CD4-positive, alpha-beta memory T cell (primary cell): ENCODE measurements at regions not wholly inside any gene's neighbourhood (a gene's known extent, or its start where the extent isn't known, plus 50 kb on each side); places are given as distances from the start of the nearest gene placed in this dataset.
"Not testable (repeated sequence)": the region's sequence is repeated elsewhere in the genome, so short reads cannot be mapped to it uniquely, and the experiment has no call there.

Source experiments
- CTCF ChIA-PET: fragments of 350-600 bp; sonication (Branson Sonifier 250); formaldehyde crosslinking; loops from one replicate; lab custom pipeline; 2021; ENCODE audit warnings: inconsistent platforms; ENCODE audit not compliant: partially characterized antibody; lab: Charles Lee
- POLR2A ChIA-PET: fragments of 350-600 bp; sonication (Branson Sonifier 250); formaldehyde crosslinking; loops from one replicate; lab custom pipeline; 2021; ENCODE audit not compliant: partially characterized antibody; lab: Charles Lee
- DNase-seq, 5 donors: peaks; one replicate each; pipeline versions ENCODE4 v3.0.0 to v3.0.0-alpha.2; 2020 to 2022; ENCODE audit warnings: mixed read lengths in 1 of 5
- H3K27ac ChIP-seq: one replicate; pipeline ENCODE4 v1.7.0; 2013; ENCODE audit warnings: low read depth, low read length
- H3K27me3 ChIP-seq: 2 replicates; pipeline ENCODE4 v1.7.0; 2013; ENCODE audit warnings: mild to moderate bottlenecking, low read length, moderate library complexity; ENCODE audit not compliant: insufficient read depth
- H3K36me3 ChIP-seq: 2 replicates; pipeline ENCODE4 v1.7.0; 2013; ENCODE audit warnings: mild to moderate bottlenecking, low read length, moderate library complexity; ENCODE audit not compliant: insufficient read depth
- H3K4me1 ChIP-seq: 2 replicates; pipeline ENCODE4 v1.7.0; 2013; ENCODE audit warnings: mild to moderate bottlenecking, low read length, moderate library complexity; ENCODE audit not compliant: insufficient read depth
- H3K4me3 ChIP-seq, 2 donors: one replicate each; pipeline ENCODE4 v1.7.0; 2013; ENCODE audit warnings: low read length in 2 of 2, mild to moderate bottlenecking in 1 of 2
- H3K9me3 ChIP-seq, 2 donors: one replicate each; pipeline ENCODE4 v1.7.0; 2013; ENCODE audit warnings: low read length in 2 of 2, control low read depth in 1 of 2; ENCODE audit not compliant: control insufficient read depth in 1 of 2
- H3K27ac Mint-ChIP-seq, 7 donors: one replicate each; pipeline ENCODE4 v1.8.0; 2020 to 2021; ENCODE audit warnings: mixed read lengths in 7 of 7, mild to moderate bottlenecking in 6 of 7, inconsistent platforms in 3 of 7, moderate library complexity in 3 of 7
- H3K27me3 Mint-ChIP-seq, 2 donors: one replicate each; pipeline ENCODE4 v1.8.0; 2020 to 2021; ENCODE audit warnings: mixed read lengths in 2 of 2
- H3K36me3 Mint-ChIP-seq, 2 donors: one replicate each; pipeline ENCODE4 v1.8.0; 2020 to 2021; ENCODE audit warnings: mixed read lengths in 2 of 2, inconsistent platforms in 1 of 2, mild to moderate bottlenecking in 1 of 2
- H3K4me1 Mint-ChIP-seq, 4 donors: one replicate each; pipeline ENCODE4 v1.8.0; 2020 to 2021; ENCODE audit warnings: mixed read lengths in 4 of 4, mild to moderate bottlenecking in 1 of 4
- H3K4me3 Mint-ChIP-seq, 8 donors: one replicate each; pipeline ENCODE4 v1.8.0; 2020 to 2021; ENCODE audit warnings: mixed read lengths in 8 of 8, mild to moderate bottlenecking in 7 of 8, moderate library complexity in 6 of 8, inconsistent platforms in 3 of 8
- H3K9me3 Mint-ChIP-seq, 8 donors: one replicate each; pipeline ENCODE4 v1.8.0; 2020 to 2021; ENCODE audit warnings: mixed read lengths in 8 of 8, mild to moderate bottlenecking in 5 of 8, inconsistent platforms in 3 of 8, moderate library complexity in 1 of 8
- intact Hi-C: fragments of 100-400 bp; cut with micrococcal nuclease; formaldehyde crosslinking; loops from one replicate; pipeline ENCODE4 v1.15.1; 2023

DNA sequence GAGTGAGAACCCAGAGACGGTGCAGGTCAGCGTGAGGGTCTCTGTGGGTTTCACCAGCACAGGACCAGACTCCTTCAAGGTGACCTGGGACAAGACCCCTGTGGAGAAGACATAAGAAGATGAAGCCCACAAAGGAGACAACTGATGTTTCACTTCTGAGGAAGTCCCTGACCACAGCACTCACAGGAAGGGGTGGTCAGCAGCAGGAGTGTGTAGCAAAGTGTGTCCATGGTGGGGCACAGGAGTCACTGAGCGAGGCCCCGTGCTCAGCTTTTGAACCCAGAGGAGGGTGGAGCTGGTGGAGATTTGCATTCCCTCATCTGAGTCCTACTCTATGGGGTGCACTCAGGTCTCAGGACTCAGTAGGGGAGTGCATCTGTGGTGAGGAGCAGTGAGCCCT lies 775.2 kb downstream of the TMEM121 start:
- H3K36me3 Mint-ChIP-seq, H3K4me3 ChIP-seq, POLR2A ChIA-PET, H3K36me3 ChIP-seq, H3K27ac ChIP-seq, H3K27me3 ChIP-seq, DNase-seq, H3K9me3 ChIP-seq: not testable (repeated sequence)
- Mint-ChIP-seq H3K9me3 (peaks cover 0 to 12% (median 0%) of the 10 kb centered on the region in 8 donors), H3K27me3 (peaks cover 16 to 20% of the 10 kb centered on the region in 2 donors), H3K27ac (peak overlapping the region in 2 of 7 donors; percentile 45 to 47), H3K4me3 (peak overlapping the region in 2 of 8 donors; percentile 16 to 23), H3K4me1 (peaks cover 10 to 16% (median 12%) of the 10 kb centered on the region in 4 donors)
- CTCF ChIA-PET: interaction anchor here (1.5 kb wide), 1 partner anchor 37 kb away, joined by 3 read pairs; no protein-coding TSS in a partner anchor
- intact Hi-C loops: loop anchor here (10.0 kb wide), 1 partner anchor 73 kb away; no protein-coding TSS in a partner anchor
- H3K4me1 ChIP-seq: peaks cover 11% of the 10 kb centered on the region

DNA sequence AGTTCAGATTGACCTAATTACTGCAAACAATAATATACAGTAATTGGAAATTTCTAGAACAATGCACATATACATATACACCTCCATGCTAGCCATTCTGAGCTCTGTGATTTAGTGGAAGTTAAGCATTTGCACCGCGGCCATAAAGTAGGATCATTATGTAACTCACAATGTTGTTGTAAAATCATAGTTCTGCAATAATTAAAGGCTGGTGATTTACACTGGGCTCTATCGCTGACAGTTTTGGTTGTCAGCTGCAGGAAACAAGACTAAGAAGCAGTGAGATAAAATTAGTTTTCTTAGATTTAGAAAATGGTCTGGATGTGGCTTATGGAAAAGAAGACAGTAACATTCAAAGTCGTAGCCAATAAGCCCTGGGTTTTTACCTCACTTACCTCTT lies 776.3 kb downstream of the TMEM121 start:
- ChIA-PET CTCF (no interaction called here), POLR2A (no interaction called here)
- Mint-ChIP-seq H3K9me3 (peaks cover 0 to 8% (median 0%) of the 10 kb centered on the region in 8 donors), H3K4me3 (no peak overlapping the region), H3K36me3 (no peaks in the 10 kb centered on the region), H3K4me1 (peaks cover 10 to 16% (median 12%) of the 10 kb centered on the region in 4 donors), H3K27me3 (peaks cover 10 to 16% of the 10 kb centered on the region in 2 donors), H3K27ac (no peak overlapping the region)
- DNase-seq: no peak
- no peaks in the 10 kb centered on the region for H3K9me3 ChIP-seq
- H3K4me3 ChIP-seq: no peak overlapping the region
- no peak overlapping the region for H3K27ac ChIP-seq
- intact Hi-C loops: loop anchor here (10.0 kb wide), 1 partner anchor 72 kb away; no protein-coding TSS in a partner anchor
- H3K4me1 ChIP-seq: peaks cover 11% of the 10 kb centered on the region
- no peaks in the 10 kb centered on the region for H3K36me3 ChIP-seq
- no peaks in the 10 kb centered on the region for H3K27me3 ChIP-seq

DNA sequence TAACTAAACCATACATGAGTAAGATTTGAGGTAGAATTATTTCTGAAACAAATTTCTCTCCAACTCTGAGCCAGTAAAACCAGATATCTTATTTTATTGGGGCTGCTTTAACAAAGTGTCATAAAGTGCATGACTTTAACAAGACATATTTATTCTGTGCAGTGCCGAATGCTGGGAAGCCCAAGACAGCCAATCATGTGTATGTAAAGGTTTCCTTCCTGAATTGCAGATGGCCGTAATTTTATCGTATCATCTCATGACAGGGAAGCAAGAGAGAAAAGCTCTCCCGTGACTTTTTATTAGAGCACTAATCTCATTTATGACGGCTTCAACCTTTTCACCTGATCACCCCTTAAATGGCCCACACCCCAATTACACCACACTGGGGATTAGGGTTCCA lies 777.9 kb downstream of the TMEM121 start:
- peaks cover 2 to 16% of the 10 kb centered on the region in 2 donors for H3K27me3 Mint-ChIP-seq
- H3K27me3 ChIP-seq: no peaks in the 10 kb centered on the region
- peaks cover 0 to 5% (median 0%) of the 10 kb centered on the region in 8 donors for H3K9me3 Mint-ChIP-seq
- H3K36me3 Mint-ChIP-seq: peaks cover 0 to 2% of the 10 kb centered on the region in 2 donors
- ChIA-PET CTCF (no interaction called here), POLR2A (no interaction called here)
- H3K27ac ChIP-seq: no peak overlapping the region
- H3K4me1 Mint-ChIP-seq: peaks cover 10 to 20% (median 13%) of the 10 kb centered on the region in 4 donors
- peaks cover 11% of the 10 kb centered on the region for H3K4me1 ChIP-seq
- H3K36me3 ChIP-seq: no peaks in the 10 kb centered on the region
- no peak overlapping the region for H3K27ac Mint-ChIP-seq
- no peaks in the 10 kb centered on the region for H3K9me3 ChIP-seq
- H3K4me3 ChIP-seq: no peak overlapping the region
- no peak for DNase-seq
- intact Hi-C loops: loop anchor here (10.0 kb wide), 1 partner anchor 71 kb away; no protein-coding TSS in a partner anchor
- H3K4me3 Mint-ChIP-seq: no peak overlapping the region

DNA sequence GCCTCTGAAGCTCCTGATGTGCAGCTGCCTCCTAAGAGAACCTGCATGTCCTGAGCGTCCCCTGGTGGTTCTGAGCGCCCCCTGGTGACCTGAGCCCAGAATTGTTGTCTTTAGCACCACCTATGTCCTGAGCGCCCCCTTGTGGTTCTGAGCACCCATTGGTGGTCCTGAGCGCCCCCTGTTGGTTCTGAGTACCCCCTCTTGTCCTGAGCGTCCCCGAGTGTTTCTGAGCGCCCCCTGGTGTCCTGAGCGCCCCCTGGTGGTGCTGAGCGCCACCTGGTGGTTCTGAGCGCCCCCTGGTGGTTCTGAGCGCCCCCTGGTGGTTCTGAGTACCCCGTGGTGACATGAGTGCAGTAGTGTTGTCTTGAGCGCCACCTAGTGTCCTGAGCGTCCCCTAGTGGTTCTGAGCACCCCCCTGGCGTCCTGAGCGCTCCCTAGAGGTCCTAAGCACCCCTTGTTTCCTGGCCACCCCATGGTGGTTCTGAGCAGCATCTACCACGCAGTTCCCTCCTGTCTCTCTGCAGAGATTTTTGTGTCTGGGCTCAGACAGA lies 782.5 kb downstream of the TMEM121 start:
- POLR2A ChIA-PET: no interaction called here
- intact Hi-C loops: loop anchor here (10.0 kb wide), 1 partner anchor 66 kb away; no protein-coding TSS in a partner anchor
- DNase-seq: peak; percentile 56 to 79 (median 68)
- peaks cover 4 to 29% of the 10 kb centered on the region in 2 donors for H3K27me3 Mint-ChIP-seq
- H3K27me3 ChIP-seq: no peaks in the 10 kb centered on the region
- no peaks in the 10 kb centered on the region for H3K36me3 ChIP-seq
- H3K9me3 ChIP-seq: no peaks in the 10 kb centered on the region
- peak overlapping the region in 5 of 7 donors; percentile 62 to 97 (median 91) for H3K27ac Mint-ChIP-seq
- no peak overlapping the region for H3K4me3 ChIP-seq
- peaks cover 0 to 7% (median 0%) of the 10 kb centered on the region in 4 donors for H3K4me1 Mint-ChIP-seq
- H3K4me1 ChIP-seq: no peaks in the 10 kb centered on the region
- peaks cover 0 to 7% (median 0%) of the 10 kb centered on the region in 8 donors for H3K9me3 Mint-ChIP-seq
- peak overlapping the region in 5 of 8 donors; percentile 4 to 71 (median 33) for H3K4me3 Mint-ChIP-seq
- CTCF ChIA-PET: interaction anchor here (0.9 to 1.2 kb wide), 6 partner anchors 10 to 66 kb away, joined by 3 to 6 read pairs (median 4); no protein-coding TSS in a partner anchor
- no peak overlapping the region for H3K27ac ChIP-seq
- H3K36me3 Mint-ChIP-seq: peaks cover 0 to 2% of the 10 kb centered on the region in 2 donors

DNA sequence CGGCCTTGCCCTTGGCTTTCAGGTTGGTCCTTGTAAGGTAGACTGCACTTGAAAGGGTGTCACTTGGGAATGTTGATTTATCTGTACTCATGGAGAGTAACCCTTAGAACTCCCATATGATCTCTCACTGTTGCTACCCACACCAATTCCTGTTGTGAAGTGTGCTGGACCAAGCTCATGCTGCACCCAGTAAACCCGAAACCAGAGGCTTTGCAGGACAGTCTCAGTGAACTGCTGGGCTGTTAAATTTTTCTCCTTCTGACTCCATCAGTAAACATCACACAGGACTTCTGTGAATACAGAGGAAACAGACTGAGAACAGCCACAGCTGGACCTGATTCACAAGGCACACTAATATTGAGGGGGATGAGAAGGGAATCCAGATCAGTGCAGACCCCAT lies 783.0 kb downstream of the TMEM121 start:
- no peak overlapping the region for H3K4me3 ChIP-seq
- H3K4me1 Mint-ChIP-seq: peaks cover 0 to 7% (median 0%) of the 10 kb centered on the region in 4 donors
- H3K27ac ChIP-seq: no peak overlapping the region
- H3K9me3 ChIP-seq: no peaks in the 10 kb centered on the region
- ChIA-PET POLR2A (no interaction called here), CTCF (no interaction called here)
- no peak for DNase-seq
- peaks cover 4 to 31% of the 10 kb centered on the region in 2 donors for H3K27me3 Mint-ChIP-seq
- peaks cover 0 to 2% of the 10 kb centered on the region in 2 donors for H3K36me3 Mint-ChIP-seq
- H3K9me3 Mint-ChIP-seq: peaks cover 0 to 7% (median 0%) of the 10 kb centered on the region in 8 donors
- intact Hi-C loops: loop anchor here (10.0 kb wide), 1 partner anchor 65 kb away; no protein-coding TSS in a partner anchor
- no peak overlapping the region for H3K4me3 Mint-ChIP-seq
- no peaks in the 10 kb centered on the region for H3K4me1 ChIP-seq
- no peaks in the 10 kb centered on the region for H3K36me3 ChIP-seq
- H3K27me3 ChIP-seq: no peaks in the 10 kb centered on the region
- H3K27ac Mint-ChIP-seq: peak overlapping the region in 2 of 7 donors; percentile 92 to 97

DNA sequence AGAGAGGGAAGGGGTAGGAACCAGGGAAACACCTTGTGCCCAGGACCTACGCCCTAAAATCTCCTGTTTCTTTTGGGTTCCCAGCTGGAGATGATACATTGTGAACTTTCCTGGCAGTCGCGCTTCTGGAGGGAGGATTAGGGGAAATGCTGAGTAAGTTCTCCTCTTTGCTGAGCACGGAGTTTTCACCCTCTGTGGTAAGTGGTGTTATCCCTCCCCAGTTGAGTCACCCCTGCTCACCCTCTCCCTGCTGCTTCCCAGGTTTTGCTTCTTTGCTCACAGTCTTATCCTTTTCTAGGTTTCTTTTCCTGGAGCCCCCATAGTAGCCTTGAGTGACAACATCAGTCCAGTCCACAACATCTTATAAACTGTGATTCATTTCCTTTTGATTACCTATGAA lies 789.1 kb downstream of the TMEM121 start:
- no peaks in the 10 kb centered on the region for H3K4me1 ChIP-seq
- no peaks in the 10 kb centered on the region for H3K36me3 ChIP-seq
- H3K27ac ChIP-seq: no peak overlapping the region
- H3K4me1 Mint-ChIP-seq: no peaks in the 10 kb centered on the region
- no peak overlapping the region for H3K4me3 Mint-ChIP-seq
- peaks cover 13% of the 10 kb centered on the region for H3K27me3 ChIP-seq
- no peak for DNase-seq
- H3K9me3 Mint-ChIP-seq: peaks cover 0 to 8% (median 2%) of the 10 kb centered on the region in 8 donors
- peaks cover 4 to 12% of the 10 kb centered on the region in 2 donors for H3K27me3 Mint-ChIP-seq
- no peaks in the 10 kb centered on the region for H3K9me3 ChIP-seq
- H3K27ac Mint-ChIP-seq: no peak overlapping the region
- POLR2A ChIA-PET: no interaction called here
- H3K4me3 ChIP-seq: no peak overlapping the region
- CTCF ChIA-PET: no interaction called here
- H3K36me3 Mint-ChIP-seq: no peaks in the 10 kb centered on the region
- intact Hi-C loops: no loop called here

DNA sequence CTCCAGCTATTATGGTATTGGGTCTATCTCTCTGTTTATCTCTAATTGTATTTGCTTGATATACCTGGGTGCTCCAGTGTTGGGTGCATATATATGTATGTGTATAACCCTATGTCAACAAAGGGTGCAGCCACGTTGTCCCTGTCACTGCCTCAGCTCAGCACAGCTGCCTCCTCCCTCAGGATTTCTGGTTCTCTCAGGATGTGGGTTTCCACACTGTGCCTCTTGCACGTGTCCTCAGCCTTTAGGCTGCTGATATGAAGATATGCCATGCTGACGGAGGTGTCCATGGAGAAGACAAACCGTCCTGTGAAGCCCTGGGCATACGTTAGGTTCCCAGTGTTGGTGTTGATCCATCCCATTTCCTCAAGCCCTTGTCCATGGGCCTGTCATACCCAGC lies 791.2 kb downstream of the TMEM121 start:
- Mint-ChIP-seq H3K27me3 (peaks cover 11 to 12% of the 10 kb centered on the region in 2 donors), H3K36me3 (no peaks in the 10 kb centered on the region), H3K9me3 (peaks cover 0 to 8% (median 2%) of the 10 kb centered on the region in 8 donors), H3K27ac (no peak overlapping the region), H3K4me1 (no peaks in the 10 kb centered on the region), H3K4me3 (no peak overlapping the region)
- H3K4me1 ChIP-seq: no peaks in the 10 kb centered on the region
- intact Hi-C loops: no loop called here
- ChIA-PET POLR2A (no interaction called here), CTCF (interaction anchor here (1.0 to 1.8 kb wide), 4 partner anchors 9 to 100 kb away, joined by 3 to 6 read pairs (median 4); no protein-coding TSS in a partner anchor)
- no peak overlapping the region for H3K27ac ChIP-seq
- no peak for DNase-seq
- peaks cover 13% of the 10 kb centered on the region for H3K27me3 ChIP-seq
- no peaks in the 10 kb centered on the region for H3K36me3 ChIP-seq
- H3K9me3 ChIP-seq: no peaks in the 10 kb centered on the region
- H3K4me3 ChIP-seq: no peak overlapping the region
